ENCODE measurements at regions not wholly inside any gene's neighbourhood (a gene's known extent, or its start where the extent isn't known, plus 50 kb on each side); places are given as distances from the start of the nearest gene placed in this dataset.

GRCh38 chr15:81481346-81481745 lies 107.3 kb upstream of the TMC3 start:
- Histone ChIP-seq H3K27ac (no peak overlapping the region), H3K36me3 (no peaks in the 10 kb centered on the region), H3K9me3 (no peaks in the 10 kb centered on the region), H3K4me3 (no peak overlapping the region), H3K27me3 (no peaks in the 10 kb centered on the region), H3K4me1 (no peaks in the 10 kb centered on the region)
- intact Hi-C loops (cut with DNase I; ENCODE audit: low total_unique reads): no loop called here
- no peak for DNase-seq
- TF ChIP-seq POLR2A (IDR thresholded peaks at IDR 0.05) (no peak), CTCF (IDR thresholded peaks at IDR 0.05) (no peak)

DNA sequence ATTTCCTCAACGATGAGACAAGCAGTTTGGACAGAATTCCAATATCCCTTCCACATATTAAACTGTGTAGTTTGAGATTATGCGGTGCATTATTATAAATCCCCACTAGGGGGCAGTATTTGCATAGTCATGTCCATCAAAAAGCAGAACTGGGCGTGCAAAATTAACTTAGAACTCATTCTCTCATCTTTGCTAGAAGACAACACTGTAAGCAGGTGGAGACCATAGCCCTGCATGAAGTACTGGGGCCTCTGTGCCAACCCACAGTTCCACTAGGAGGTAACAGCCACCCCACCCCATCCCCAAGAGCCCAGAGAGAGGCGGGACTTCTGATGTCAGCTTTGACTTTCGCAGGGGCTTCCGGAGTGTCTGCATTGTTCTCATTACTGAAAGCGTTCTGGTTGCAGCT lies 106.6 kb upstream of the TMC3 start:
- no peak for TF ChIP-seq POLR2A (IDR thresholded peaks at IDR 0.05)
- peak; percentile 78 to 89 (median 85) for TF ChIP-seq CTCF (IDR thresholded peaks at IDR 0.05)
- H3K4me3 ChIP-seq: no peak overlapping the region
- no peaks in the 10 kb centered on the region for H3K36me3 ChIP-seq
- no peaks in the 10 kb centered on the region for H3K9me3 ChIP-seq
- H3K27ac ChIP-seq: no peak overlapping the region
- peak; percentile 17 to 33 for DNase-seq
- no peaks in the 10 kb centered on the region for H3K27me3 ChIP-seq
- intact Hi-C loops (cut with DNase I; ENCODE audit: low total_unique reads): no loop called here
- no peaks in the 10 kb centered on the region for H3K4me1 ChIP-seq

DNA sequence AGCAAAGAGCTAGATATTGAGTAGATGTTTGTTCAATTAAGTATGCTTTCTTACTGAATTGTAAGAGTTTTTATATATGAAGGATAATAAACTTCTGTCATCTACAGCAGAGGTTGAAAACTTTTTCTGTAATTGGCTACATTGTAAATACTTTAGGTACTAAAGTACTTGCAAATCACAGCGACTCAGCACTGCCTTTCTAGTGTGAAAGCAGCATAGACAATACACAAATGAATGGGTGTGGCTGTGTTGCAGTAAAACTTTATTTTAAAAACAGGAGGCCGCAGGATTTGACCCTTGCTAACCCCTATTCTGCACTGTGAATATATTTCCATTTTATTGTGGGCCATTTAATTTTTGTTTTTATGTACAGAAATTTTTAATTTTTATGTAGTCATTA lies 104.3 kb upstream of the TMC3 start:
- DNase-seq: no peak
- no peak overlapping the region for H3K4me3 ChIP-seq
- TF ChIP-seq POLR2A (IDR thresholded peaks at IDR 0.05) (no peak), CTCF (IDR thresholded peaks at IDR 0.05) (no peak)
- intact Hi-C loops (cut with DNase I; ENCODE audit: low total_unique reads): no loop called here
- no peaks in the 10 kb centered on the region for H3K4me1 ChIP-seq
- no peaks in the 10 kb centered on the region for H3K27me3 ChIP-seq
- no peaks in the 10 kb centered on the region for H3K9me3 ChIP-seq
- H3K36me3 ChIP-seq: no peaks in the 10 kb centered on the region
- no peak overlapping the region for H3K27ac ChIP-seq

- no peaks in the 10 kb centered on the region for H3K9me3 ChIP-seq
- no peak for DNase-seq
- H3K36me3 ChIP-seq: no peaks in the 10 kb centered on the region
- no peaks in the 10 kb centered on the region for H3K4me1 ChIP-seq
- intact Hi-C loops (cut with DNase I; ENCODE audit: low total_unique reads): no loop called here
- H3K27me3 ChIP-seq: no peaks in the 10 kb centered on the region
- no peak overlapping the region for H3K4me3 ChIP-seq
- no peak overlapping the region for H3K27ac ChIP-seq
- TF ChIP-seq CTCF (IDR thresholded peaks at IDR 0.05) (no peak), POLR2A (IDR thresholded peaks at IDR 0.05) (no peak)
These were observed 101.9 kb upstream of the TMC3 start for GRCh38 chr15:81475926-81476325.

- intact Hi-C loops (cut with DNase I; ENCODE audit: low total_unique reads): no loop called here
- no peak overlapping the region for H3K27ac ChIP-seq
- H3K36me3 ChIP-seq: no peaks in the 10 kb centered on the region
- H3K4me1 ChIP-seq: no peaks in the 10 kb centered on the region
- no peak overlapping the region for H3K4me3 ChIP-seq
- TF ChIP-seq CTCF (IDR thresholded peaks at IDR 0.05) (no peak), POLR2A (IDR thresholded peaks at IDR 0.05) (no peak)
- no peak for DNase-seq
- no peaks in the 10 kb centered on the region for H3K9me3 ChIP-seq
- no peaks in the 10 kb centered on the region for H3K27me3 ChIP-seq
These were observed 101.5 kb upstream of the TMC3 start for GRCh38 chr15:81475471-81475870.
